Mesothelial cell of epicardium (in vitro differentiated cells): ENCODE measurements at regions not wholly inside any gene's neighbourhood (a gene's known extent, or its start where the extent isn't known, plus 50 kb on each side); places are given as distances from the start of the nearest gene placed in this dataset.

Experiments
- DNase-seq, 2 experiments: peaks; one replicate each; pipeline ENCODE4 v3.0.0; 2021; ENCODE audit warnings: low spot score in 2 of 2; ENCODE audit not compliant: unreplicated experiment in 2 of 2
- H3K27ac Mint-ChIP-seq: 2 replicates; pipeline ENCODE4 v1.8.0; 2021; ENCODE audit warnings: mixed read lengths
- H3K27me3 Mint-ChIP-seq: 2 replicates; pipeline ENCODE4 v1.8.0; 2021; ENCODE audit warnings: low read depth, mixed read lengths
- H3K36me3 Mint-ChIP-seq: 2 replicates; pipeline ENCODE4 v1.8.0; 2021; ENCODE audit warnings: mixed read lengths
- H3K4me1 Mint-ChIP-seq: 2 replicates; pipeline ENCODE4 v1.8.0; 2021; ENCODE audit warnings: mixed read lengths
- H3K4me3 Mint-ChIP-seq: 2 replicates; pipeline ENCODE4 v1.8.0; 2021; ENCODE audit warnings: mild to moderate bottlenecking, moderate library complexity, mixed read lengths
- H3K9me3 Mint-ChIP-seq: 2 replicates; pipeline ENCODE4 v1.8.0; 2021; ENCODE audit warnings: mixed read lengths
- CTCF ChIP-seq: fragments of 200-600 bp; sonication (generic); IDR thresholded peaks from one replicate; pipeline ENCODE4 v1.5.0; 2021; ENCODE audit warnings: antibody characterized with exemption; ENCODE audit not compliant: unreplicated experiment

GRCh38 chr11:130806746-130807145 is 109.5 kb downstream of the SNX19 start:
- no peak for DNase-seq
- no peak overlapping the region for H3K4me3 Mint-ChIP-seq
- peaks cover 26% of the 10 kb centered on the region for H3K4me1 Mint-ChIP-seq
- H3K9me3 Mint-ChIP-seq = no peaks in the 10 kb centered on the region
- H3K27me3 Mint-ChIP-seq = peaks cover 1% of the 10 kb centered on the region
- no peaks in the 10 kb centered on the region for H3K36me3 Mint-ChIP-seq
- no peak for TF ChIP-seq CTCF
- H3K27ac Mint-ChIP-seq = no peak overlapping the region

- H3K4me3 Mint-ChIP-seq = no peak overlapping the region
- peaks cover 21% of the 10 kb centered on the region for H3K4me1 Mint-ChIP-seq
- DNase-seq = no peak
- no peaks in the 10 kb centered on the region for H3K9me3 Mint-ChIP-seq
- H3K27ac Mint-ChIP-seq = no peak overlapping the region
- H3K27me3 Mint-ChIP-seq = peaks cover 4% of the 10 kb centered on the region
- TF ChIP-seq CTCF = no peak
- H3K36me3 Mint-ChIP-seq = no peaks in the 10 kb centered on the region
These were observed 107.7 kb downstream of the SNX19 start for GRCh38 chr11:130808541-130808940.

- no peaks in the 10 kb centered on the region for H3K36me3 Mint-ChIP-seq
- DNase-seq = no peak
- H3K27me3 Mint-ChIP-seq = peaks cover 8% of the 10 kb centered on the region
- peaks cover 42% of the 10 kb centered on the region for H3K4me1 Mint-ChIP-seq
- H3K27ac Mint-ChIP-seq = peak overlapping the region; percentile 33
- TF ChIP-seq CTCF = no peak
- no peaks in the 10 kb centered on the region for H3K9me3 Mint-ChIP-seq
- no peak overlapping the region for H3K4me3 Mint-ChIP-seq
These were observed 103.1 kb downstream of the SNX19 start for GRCh38 chr11:130813196-130813595.

- no peak overlapping the region for H3K27ac Mint-ChIP-seq
- H3K36me3 Mint-ChIP-seq = no peaks in the 10 kb centered on the region
- DNase-seq = no peak
- peaks cover 8% of the 10 kb centered on the region for H3K27me3 Mint-ChIP-seq
- no peaks in the 10 kb centered on the region for H3K9me3 Mint-ChIP-seq
- TF ChIP-seq CTCF = no peak
- peaks cover 42% of the 10 kb centered on the region for H3K4me1 Mint-ChIP-seq
- no peak overlapping the region for H3K4me3 Mint-ChIP-seq
These were observed 102.6 kb downstream of the SNX19 start for GRCh38 chr11:130813638-130814037.

- peak overlapping the region; percentile 60 for H3K27ac Mint-ChIP-seq
- H3K9me3 Mint-ChIP-seq = no peaks in the 10 kb centered on the region
- no peak for DNase-seq
- H3K27me3 Mint-ChIP-seq = peaks cover 8% of the 10 kb centered on the region
- peaks cover 43% of the 10 kb centered on the region for H3K4me1 Mint-ChIP-seq
- TF ChIP-seq CTCF = no peak
- H3K36me3 Mint-ChIP-seq = no peaks in the 10 kb centered on the region
- no peak overlapping the region for H3K4me3 Mint-ChIP-seq
These were observed 101.7 kb downstream of the SNX19 start for GRCh38 chr11:130814440-130815096.
